ENCODE measurements at regions not wholly inside any gene's neighbourhood (a gene's known extent, or its start where the extent isn't known, plus 50 kb on each side); places are given as distances from the start of the nearest gene placed in this dataset.

GRCh38 chrX:140167551-140167950 is 202.2 kb upstream of the CXorf66 start:
- ChIA-PET POLR2A (no interaction called here), CTCF (no interaction called here)
- DNase-seq (ENCODE audit: extremely low spot score), result no peak
- TF ChIP-seq PKNOX1 (IDR thresholded peaks at IDR 0.05) (0 out of 2 replicates have a peak, but pooled peaks have one; percentile 16), ELF4 (IDR thresholded peaks at IDR 0.05) (no peak)

GRCh38 chrX:140165849-140166248 is 200.5 kb upstream of the CXorf66 start:
- CTCF ChIA-PET, result no interaction called here
- no peak for TF ChIP-seq PKNOX1 (IDR thresholded peaks at IDR 0.05)
- no peak for TF ChIP-seq HDGF (IDR thresholded peaks at IDR 0.05; ENCODE audit: borderline replicate concordance)
- no peak for TF ChIP-seq ZNF384 (IDR thresholded peaks at IDR 0.05)
- no peak for TF ChIP-seq FOXA1 (IDR thresholded peaks at IDR 0.05)
- DNase-seq (ENCODE audit: extremely low spot score), result no peak
- POLR2A ChIA-PET, result no interaction called here

- DNase-seq (ENCODE audit: extremely low spot score), result no peak
- TF ChIP-seq SP1 (IDR thresholded peaks at IDR 0.05) (no peak), CTBP1 (IDR thresholded peaks at IDR 0.05; ENCODE audit: borderline replicate concordance) (no peak), ARNT (IDR thresholded peaks at IDR 0.05) (no peak), FOXA1 (IDR thresholded peaks at IDR 0.05) (no peak), SUZ12 (IDR thresholded peaks at IDR 0.05) (no peak)
- CTCF ChIA-PET, result interaction anchor here (1.1 kb wide), 1 partner anchor 23 kb away, joined by 3 read pairs; no protein-coding TSS in a partner anchor
- POLR2A ChIA-PET, result no interaction called here
Observed at GRCh38 chrX:140164391-140164790, 199.1 kb upstream of the CXorf66 start.

- DNase-seq (ENCODE audit: extremely low spot score), result no peak
- ChIA-PET CTCF (interaction anchor here (1.1 kb wide), 1 partner anchor 23 kb away, joined by 3 read pairs; no protein-coding TSS in a partner anchor), POLR2A (no interaction called here)
- TF ChIP-seq HDGF (IDR thresholded peaks at IDR 0.05; ENCODE audit: borderline replicate concordance) (no peak), FOXM1 (IDR thresholded peaks at IDR 0.05; ENCODE audit: borderline replicate concordance) (no peak), ZNF384 (IDR thresholded peaks at IDR 0.05) (no peak), CTBP1 (IDR thresholded peaks at IDR 0.05; ENCODE audit: borderline replicate concordance) (no peak)
Observed at GRCh38 chrX:140163371-140164159, 198.2 kb upstream of the CXorf66 start.

GRCh38 chrX:140157611-140158010 is 192.3 kb upstream of the CXorf66 start:
- CTCF ChIA-PET, result no interaction called here

GRCh38 chrX:140157143-140157542 is 191.8 kb upstream of the CXorf66 start:
- DNase-seq (ENCODE audit: extremely low spot score), result no peak
- POLR2A ChIA-PET, result no interaction called here
- CTCF ChIA-PET, result no interaction called here
- TF ChIP-seq FOXM1 (IDR thresholded peaks at IDR 0.05; ENCODE audit: borderline replicate concordance), result no peak
- no peak for TF ChIP-seq FOXK2 (IDR thresholded peaks at IDR 0.05)
- no peak for TF ChIP-seq ELF4 (IDR thresholded peaks at IDR 0.05)
- TF ChIP-seq BHLHE40 (IDR thresholded peaks at IDR 0.05; ENCODE audit: borderline replicate concordance), result no peak
- TF ChIP-seq HDGF (IDR thresholded peaks at IDR 0.05; ENCODE audit: borderline replicate concordance), result no peak
- no peak for TF ChIP-seq PKNOX1 (IDR thresholded peaks at IDR 0.05)
- TF ChIP-seq ZNF384 (IDR thresholded peaks at IDR 0.05), result no peak

More at GRCh38 chrX:140157611-140158010, 192.3 kb upstream of the CXorf66 start:
- POLR2A ChIA-PET, result no interaction called here
- no peak for DNase-seq (ENCODE audit: extremely low spot score)
- no peak for TF ChIP-seq HDGF (IDR thresholded peaks at IDR 0.05; ENCODE audit: borderline replicate concordance)
- no peak for TF ChIP-seq ELF4 (IDR thresholded peaks at IDR 0.05)
- no peak for TF ChIP-seq FOXA1 (IDR thresholded peaks at IDR 0.05)
- no peak for TF ChIP-seq ARNT (IDR thresholded peaks at IDR 0.05)
- TF ChIP-seq SUZ12 (IDR thresholded peaks at IDR 0.05), result no peak
- no peak for TF ChIP-seq SP1 (IDR thresholded peaks at IDR 0.05)
- TF ChIP-seq CTBP1 (IDR thresholded peaks at IDR 0.05; ENCODE audit: borderline replicate concordance), result no peak
- no peak for TF ChIP-seq TARDBP (IDR thresholded peaks at IDR 0.05)
- TF ChIP-seq NFRKB (IDR thresholded peaks at IDR 0.05), result no peak
- no peak for TF ChIP-seq FOXM1 (IDR thresholded peaks at IDR 0.05; ENCODE audit: borderline replicate concordance)
- no peak for TF ChIP-seq BHLHE40 (IDR thresholded peaks at IDR 0.05; ENCODE audit: borderline replicate concordance)
- TF ChIP-seq FOXK2 (IDR thresholded peaks at IDR 0.05), result no peak
- TF ChIP-seq PKNOX1 (IDR thresholded peaks at IDR 0.05), result no peak

GRCh38 chrX:140151316-140151715 is 186.0 kb upstream of the CXorf66 start:
- TF ChIP-seq PKNOX1 (IDR thresholded peaks at IDR 0.05) (no peak), LEF1 (IDR thresholded peaks at IDR 0.05; ENCODE audit: borderline replicate concordance) (no peak), ARNT (IDR thresholded peaks at IDR 0.05) (no peak), FOXK2 (IDR thresholded peaks at IDR 0.05) (no peak), FOXM1 (IDR thresholded peaks at IDR 0.05; ENCODE audit: borderline replicate concordance) (no peak), SUZ12 (IDR thresholded peaks at IDR 0.05) (no peak)
- no peak for DNase-seq (ENCODE audit: extremely low spot score)
- POLR2A ChIA-PET, result no interaction called here
- CTCF ChIA-PET, result no interaction called here

Data from HEK293T (cell line).